GM12878 (cell line): ENCODE measurements at regions not wholly inside any gene's neighbourhood (a gene's known extent, or its start where the extent isn't known, plus 50 kb on each side); places are given as distances from the start of the nearest gene placed in this dataset.

Source experiments
- ATAC-seq: fragments of 200-7000 bp; cut with Tn5 transposase; 3 replicates; pipeline ENCODE4 v1.9.1; 2020; ENCODE audit warnings: mild to moderate bottlenecking, moderate library complexity
- BruUV-seq: library from RNA; stranded (reverse); fragments of 400-500 nt; replicated peaks from 2 replicates; lab custom pipeline; 2021; lab: Mats Ljungman, UMichigan
- CTCF ChIA-PET: fragments of 300-600 bp; sonication (Branson Sonifier 250); formaldehyde crosslinking; extraction: SDS; loops from one replicate; lab custom pipeline; 2021; ENCODE audit warnings: inconsistent platforms; lab: Yijun Ruan, JAX
- POLR2A ChIA-PET: fragments of 350-600 bp; formaldehyde crosslinking; extraction: SDS; loops from one replicate; lab custom pipeline; 2021; ENCODE audit warnings: inconsistent platforms; lab: Charles Lee
- RAD21 ChIA-PET: fragments of 300-600 bp; sonication (Branson Sonifier 250); formaldehyde crosslinking; loops from one replicate; lab custom pipeline; 2023; ENCODE audit warnings: antibody characterized with exemption; ENCODE audit not compliant: unreplicated experiment; lab: Charles Lee
- SMC1A ChIA-PET: fragments of 300-600 bp; sonication (Branson Sonifier 250); formaldehyde crosslinking; loops from one replicate; lab custom pipeline; 2023; ENCODE audit not compliant: unreplicated experiment, uncharacterized antibody; lab: Charles Lee
- DNase-seq: peaks from one replicate; pipeline ENCODE4 v3.0.0-alpha.2; 2011; ENCODE audit warnings: low read depth, low spot score
- FAIRE-seq: peaks from 3 replicates; lab custom pipeline; 2011; peaks lifted over from hg19 to GRCh38; lab: Jason Lieb, UNC
- H2AFZ ChIP-seq: 2 replicates; pipeline ENCODE4 v1.6.0; 2011; ENCODE audit warnings: low read depth, low read length, control low read depth; ENCODE audit not compliant: control insufficient read depth
- H3K27ac ChIP-seq: 2 replicates; pipeline ENCODE4 v1.5.1; 2011; ENCODE audit warnings: control low read depth; ENCODE audit not compliant: control insufficient read depth, insufficient read depth
- H3K27me3 ChIP-seq, 2 experiments: replicated peaks in 1 of 2; 2 replicates each; pipeline versions ENCODE4 v1.6.0 to v1.6.1; 2011; ENCODE audit warnings: low read length in 1 of 2; ENCODE audit not compliant: control insufficient read depth in 2 of 2, insufficient read depth in 2 of 2
- H3K36me3 ChIP-seq, 2 experiments: 2 replicates each; pipeline ENCODE4 v1.5.1; 2011; ENCODE audit warnings: low read length in 1 of 2; ENCODE audit not compliant: control insufficient read depth in 2 of 2, insufficient read depth in 2 of 2
- H3K4me1 ChIP-seq: 2 replicates; pipeline ENCODE4 v1.6.1; 2011; ENCODE audit warnings: mild to moderate bottlenecking, low read length, moderate library complexity, mixed read lengths; ENCODE audit not compliant: control insufficient read depth, insufficient read depth
- H3K4me2 ChIP-seq: 2 replicates; pipeline ENCODE4 v1.6.0; 2011; ENCODE audit warnings: control low read depth; ENCODE audit not compliant: control insufficient read depth, insufficient read depth
- H3K4me3 ChIP-seq: fragments of 200-600 bp; sonication (generic); 2 replicates; pipeline ENCODE4 v1.5.1; 2016
- H3K79me2 ChIP-seq: 2 replicates; pipeline ENCODE4 v1.6.0; 2011; ENCODE audit warnings: low read length; ENCODE audit not compliant: control insufficient read depth, insufficient read depth
- H3K9ac ChIP-seq: 2 replicates; pipeline ENCODE4 v1.8.0; 2011; ENCODE audit warnings: low read length, control low read depth, mixed read lengths; ENCODE audit not compliant: control insufficient read depth, insufficient read depth
- H3K9me3 ChIP-seq: replicated peaks from 3 replicates; pipeline ENCODE4 v1.5.1; 2011; ENCODE audit warnings: mild to moderate bottlenecking, low read length; ENCODE audit not compliant: control insufficient read depth, insufficient read depth
- H4K20me1 ChIP-seq: 2 replicates; pipeline ENCODE4 v1.6.0; 2011; ENCODE audit not compliant: control insufficient read depth, insufficient read depth
- BHLHE40 ChIP-seq, 2 experiments: fragments of 450-650 bp in 1 of 2; IDR thresholded peaks; 2 replicates each; pipeline ENCODE4 v1.6.1; 2011 to 2017; ENCODE audit warnings: low read depth in 2 of 2, borderline replicate concordance in 1 of 2, improper control_type of control experiment in 1 of 2, low read length in 1 of 2, mild to moderate bottlenecking in 1 of 2
- CEBPZ ChIP-seq: fragments of 150-350 bp; IDR thresholded peaks from 2 replicates; pipeline ENCODE4 v1.6.1; 2016; ENCODE audit warnings: low read depth, low read length
- E4F1 ChIP-seq: fragments of 450-650 bp; IDR thresholded peaks from 2 replicates; pipeline ENCODE4 v1.6.1; 2018; ENCODE audit warnings: borderline replicate concordance, mild to moderate bottlenecking; ENCODE audit not compliant: partially characterized antibody
- GATAD2B ChIP-seq: fragments of 450-650 bp; conservative IDR thresholded peaks from 2 replicates; pipeline ENCODE4 v1.6.1; 2017; ENCODE audit warnings: low read depth, mild to moderate bottlenecking, moderate library complexity
- HDAC6 ChIP-seq: fragments of 200-600 bp; sonication (generic); IDR thresholded peaks from one replicate; pipeline ENCODE4 v1.8.0; 2017; ENCODE audit warnings: antibody characterized with exemption; ENCODE audit not compliant: unreplicated experiment
- RELA ChIP-seq: fragments of 450-650 bp; IDR thresholded peaks from 2 replicates; pipeline ENCODE4 v1.8.0; 2014; ENCODE audit warnings: borderline replicate concordance; ENCODE audit not compliant: partially characterized antibody
- RUNX3 ChIP-seq: IDR thresholded peaks from 2 replicates; pipeline ENCODE4 v1.6.1; 2012; ENCODE audit warnings: low read length, inconsistent platforms
- SMC3 ChIP-seq: IDR thresholded peaks from 2 replicates; pipeline ENCODE4 v1.6.1; 2011; ENCODE audit warnings: low read length, improper control_type of control experiment, borderline replicate concordance
- ZBTB4 ChIP-seq: fragments of 450-650 bp; formaldehyde crosslinking; IDR thresholded peaks from 2 replicates; pipeline ENCODE4 v1.4.0; 2022; ENCODE audit warnings: mild to moderate bottlenecking, moderate library complexity
- ZBTB40 ChIP-seq: fragments of 450-650 bp; IDR thresholded peaks from 2 replicates; pipeline ENCODE4 v1.6.1; 2016; ENCODE audit warnings: mild to moderate bottlenecking, moderate library complexity, borderline replicate concordance
- ZNF274 ChIP-seq: IDR thresholded peaks from one replicate; pipeline ENCODE4 v1.8.0; 2011; ENCODE audit not compliant: insufficient read length, insufficient read depth
- WGBS: methylation state at CpG from one replicate; pipeline ENCODE4 v1.1.6; 2016; ENCODE audit warnings: low lambda C conversion rate; ENCODE audit not compliant: insufficient replicate concordance, insufficient coverage; ENCODE audit errors: missing lambda C conversion rate; 5-methylcytosine and 5-hydroxymethylcytosine counted together
- in situ Hi-C: fragments of 300-500 bp; cut with MboI; formaldehyde crosslinking; loops from 9 replicates; pipeline ENCODE4 v1.14.3; 2018; ENCODE audit warnings: mixed read lengths
- intact Hi-C: fragments of 100-400 bp; cut with micrococcal nuclease; formaldehyde crosslinking; loops from one replicate; pipeline ENCODE4 v1.14.2; 2022; ENCODE audit not compliant: unreplicated experiment

- Histone ChIP-seq H2AFZ (no peak overlapping the region), H3K27ac (no peak overlapping the region), H3K79me2 (no peaks in the 10 kb centered on the region), H3K4me2 (no peak overlapping the region), H3K4me3 (no peak overlapping the region), H3K36me3 (no peaks in the 10 kb centered on the region), H4K20me1 (no peaks in the 10 kb centered on the region), H3K4me1 (no peaks in the 10 kb centered on the region), H3K9me3 (no peaks in the 10 kb centered on the region), H3K9ac (no peak overlapping the region), H3K27me3 (no peaks in the 10 kb centered on the region)
- ChIA-PET POLR2A (no interaction called here), CTCF (no interaction called here), RAD21 (no interaction called here), SMC1A (no interaction called here)
- FAIRE-seq, result no peak
- BruUV-seq, result no TSS peak
- in situ Hi-C loops (no loop called here), intact Hi-C loops (no loop called here)
- no peak for DNase-seq
- WGBS, result 39% methylated on average over 2 of the region's 2 CpGs
- ATAC-seq, result no peak
- TF ChIP-seq CEBPZ (no peak), ZBTB40 (no peak), RUNX3 (no peak), BHLHE40 (IDR thresholded peaks at IDR 0.05; ENCODE audit: borderline replicate concordance in 1 of 2, low read depth in 2 of 2, low read length in 1 of 2) (no peak), E4F1 (no peak), GATAD2B (no peak), SMC3 (no peak), HDAC6 (no peak), RELA (no peak), ZBTB4 (CRISPR knock-in tag) (no peak), ZNF274 (no peak)
These were observed 103.3 kb upstream of the SERTM1 start for GRCh38 chr13:36570489-36570888.
